HCT116 (cell line): ENCODE measurements at regions not wholly inside any gene's neighbourhood (a gene's known extent, or its start where the extent isn't known, plus 50 kb on each side); places are given as distances from the start of the nearest gene placed in this dataset.

Source experiments
- ATAC-seq: fragments of 200-7000 bp; cut with Tn5 transposase; 2 replicates; pipeline ENCODE4 v1.9.1; 2020; ENCODE audit warnings: mild to moderate bottlenecking, moderate library complexity
- BruUV-seq: library from RNA; stranded (reverse); fragments of 400-500 nt; replicated peaks from 2 replicates; lab custom pipeline; 2021; lab: Mats Ljungman, UMichigan
- CTCF ChIA-PET: fragments of 300-600 bp; sonication (Branson Sonifier 250); formaldehyde crosslinking; loops from one replicate; lab custom pipeline; 2021; ENCODE audit warnings: antibody characterized with exemption; lab: Charles Lee
- POLR2A ChIA-PET: fragments of 300-600, 350-600 bp; sonication (Branson Sonifier 250); formaldehyde crosslinking; loops from one replicate; lab custom pipeline; 2021; ENCODE audit warnings: antibody characterized with exemption; lab: Charles Lee
- RAD21 ChIA-PET, 2 experiments: fragments of 300-600 bp; sonication (Branson Sonifier 250); formaldehyde crosslinking; loops; one replicate each; lab custom pipeline; 2023; ENCODE audit warnings: low total read pairs in 2 of 2; ENCODE audit not compliant: uncharacterized antibody in 2 of 2, unreplicated experiment in 2 of 2, low non-redundant PET in 1 of 2; lab: Charles Lee
- DNase-seq: peaks from one replicate; pipeline ENCODE4 v3.0.0-alpha.2; 2010; ENCODE audit warnings: low read depth, low spot score
- H2AFZ ChIP-seq: fragments of 200-600 bp; shearing (Covaris generic), sonication (generic); 2 replicates; pipeline ENCODE4 v1.6.1; 2017; ENCODE audit warnings: low read depth, mixed run types, mixed read lengths, antibody characterized with exemption, low read length; ENCODE audit not compliant: poor library complexity, severe bottlenecking
- H3K27ac ChIP-seq: 2 replicates; pipeline ENCODE4 v1.5.1; 2012; ENCODE audit warnings: low read depth, low read length
- H3K27me3 ChIP-seq: fragments of 200-600 bp; sonication (generic); 2 replicates; pipeline ENCODE4 v1.6.1; 2016; ENCODE audit warnings: mixed run types, low read length, mixed read lengths; ENCODE audit not compliant: insufficient read depth
- H3K36me3 ChIP-seq, 2 experiments: fragments of 200-500 bp in 1 of 2; fragments of 200-600 bp in 1 of 2; sonication (Bioruptor generic) in 1 of 2; sonication (generic) in 1 of 2; 2 replicates each; pipeline versions ENCODE4 v1.5.1 to v1.6.1; 2014 to 2016; ENCODE audit warnings: low read length in 2 of 2, inconsistent platforms in 1 of 2, mixed read lengths in 1 of 2, mixed run types in 1 of 2; ENCODE audit not compliant: insufficient read depth in 2 of 2, control insufficient read depth in 1 of 2
- H3K4me1 ChIP-seq, 2 experiments: fragments of 200-600 bp in 1 of 2; sonication (generic) in 1 of 2; 2 replicates each; pipeline versions ENCODE4 v1.5.1 to v1.6.1; 2012 to 2017; ENCODE audit warnings: low read length in 2 of 2, inconsistent platforms in 1 of 2, mild to moderate bottlenecking in 1 of 2, mixed read lengths in 1 of 2, mixed run types in 1 of 2, moderate library complexity in 1 of 2; ENCODE audit not compliant: insufficient read depth in 2 of 2, control insufficient read depth in 1 of 2
- H3K4me2 ChIP-seq: fragments of 200-600 bp; sonication (generic); 2 replicates; pipeline ENCODE4 v1.6.1; 2017; ENCODE audit warnings: mixed run types, low read length, mixed read lengths
- H3K4me3 ChIP-seq, 2 experiments: fragments of 200-600 bp in 1 of 2; sonication (generic) in 1 of 2; replicated peaks in 1 of 2; 2 replicates each; pipeline ENCODE4 v1.5.1; 2011 to 2016; ENCODE audit warnings: low read length in 2 of 2, control low read depth in 1 of 2, low read depth in 1 of 2, mild to moderate bottlenecking in 1 of 2, mixed read lengths in 1 of 2, mixed run types in 1 of 2
- H3K79me2 ChIP-seq: fragments of 200-600 bp; sonication (generic); 2 replicates; pipeline ENCODE4 v1.6.1; 2017; ENCODE audit warnings: mild to moderate bottlenecking, mixed run types, low read length, moderate library complexity, mixed read lengths; ENCODE audit not compliant: insufficient read depth
- H3K9ac ChIP-seq: fragments of 200-600 bp; sonication (generic); 2 replicates; pipeline ENCODE4 v1.6.1; 2016; ENCODE audit warnings: low read length, mixed read lengths
- H3K9me2 ChIP-seq: fragments of 200-600 bp; sonication (generic), shearing (Covaris generic); 2 replicates; pipeline ENCODE4 v1.6.1; 2017; ENCODE audit warnings: mixed run types, mild to moderate bottlenecking, moderate library complexity; ENCODE audit not compliant: insufficient read depth
- H3K9me3 ChIP-seq, 2 experiments: fragments of 200-500 bp in 1 of 2; fragments of 200-600 bp in 1 of 2; sonication (Bioruptor generic) in 1 of 2; sonication (generic) in 1 of 2; 2 replicates each; pipeline ENCODE4 v1.6.1; 2014 to 2017; ENCODE audit warnings: low read length in 2 of 2, mixed read lengths in 2 of 2, inconsistent platforms in 1 of 2, low read depth in 1 of 2, mild to moderate bottlenecking in 1 of 2, mixed run types in 1 of 2, moderate library complexity in 1 of 2; ENCODE audit not compliant: control insufficient read depth in 1 of 2, insufficient read depth in 1 of 2
- H4K20me1 ChIP-seq: fragments of 200-600 bp; sonication (generic), shearing (Covaris generic); 2 replicates; pipeline ENCODE4 v1.6.1; 2017; ENCODE audit warnings: mixed run types, mild to moderate bottlenecking, moderate library complexity; ENCODE audit not compliant: insufficient read depth
- EGR1 ChIP-seq: IDR thresholded peaks from 2 replicates; pipeline ENCODE4 v1.6.1; 2012; ENCODE audit warnings: low read depth
- EZH2 ChIP-seq: fragments of 200-600 bp; sonication (generic); IDR thresholded peaks from 2 replicates; pipeline ENCODE4 v1.6.1; 2017; ENCODE audit warnings: antibody characterized with exemption, mixed run types
- FOSL1 ChIP-seq: IDR thresholded peaks from 2 replicates; pipeline ENCODE4 v1.6.1; 2012; ENCODE audit warnings: low read depth
- JUND ChIP-seq: IDR thresholded peaks from 2 replicates; pipeline ENCODE4 v1.6.1; 2012
- RAD21 ChIP-seq: IDR thresholded peaks from 2 replicates; pipeline ENCODE4 v1.6.1; 2012; ENCODE audit warnings: low read depth, mild to moderate bottlenecking
- SP1 ChIP-seq: IDR thresholded peaks from 2 replicates; pipeline ENCODE4 v1.6.1; 2012; ENCODE audit warnings: low read depth
- SRF ChIP-seq: IDR thresholded peaks from 2 replicates; pipeline ENCODE4 v1.6.1; 2012; ENCODE audit warnings: low read depth
- ZBTB33 ChIP-seq: IDR thresholded peaks from 2 replicates; pipeline ENCODE4 v1.6.1; 2011; ENCODE audit warnings: mild to moderate bottlenecking, low read length, moderate library complexity; ENCODE audit not compliant: insufficient replicate concordance; ENCODE audit errors: extremely low read depth
- ZNF274 ChIP-seq: fragments of 200-500 bp; sonication (Bioruptor generic); IDR thresholded peaks from 2 replicates; pipeline ENCODE4 v1.6.1; 2014; ENCODE audit warnings: mild to moderate bottlenecking, low read depth, low read length, inconsistent platforms
- intact Hi-C: fragments of 100-400 bp; cut with micrococcal nuclease; formaldehyde crosslinking; loops from 2 replicates; pipeline ENCODE4 v1.10.0; 2022
- TF ChIP-seq, protein P1 (sequence below): IDR thresholded peaks from 2 replicates; pipeline ENCODE4 v1.6.1; 2012

GRCh38 chr18:78822949-78823285 is 156.7 kb upstream of the SALL3 start:
- POLR2A ChIA-PET: no interaction called here
- TF ChIP-seq EZH2 (no peak), JUND (no peak), SP1 (no peak), RAD21 (no peak)
- no peak for ATAC-seq

GRCh38 chr18:78825168-78825567 is 154.4 kb upstream of the SALL3 start:
- Histone ChIP-seq H2AFZ (no peak overlapping the region), H3K27ac (no peak overlapping the region), H3K9me3 (no peaks in the 10 kb centered on the region), H3K4me2 (no peak overlapping the region), H3K4me3 (no peak overlapping the region), H3K27me3 (peaks cover 33% of the 10 kb centered on the region; the same call in 1 of the 2 replicates), H3K79me2 (no peaks in the 10 kb centered on the region), H3K36me3 (no peaks in the 10 kb centered on the region), H4K20me1 (no peaks in the 10 kb centered on the region), H3K9me2 (no peaks in the 10 kb centered on the region), H3K4me1 (no peaks in the 10 kb centered on the region), H3K9ac (no peak overlapping the region)
- DNase-seq: no peak
- intact Hi-C loops: no loop called here
- BruUV-seq: no TSS peak
- ATAC-seq: no peak
- POLR2A ChIA-PET: no interaction called here
- RAD21 ChIA-PET: no interaction called here
- TF ChIP-seq SP1: no peak
- TF ChIP-seq EZH2: no peak
- TF ChIP-seq SRF: no peak
- TF ChIP-seq EGR1: no peak
- TF ChIP-seq, protein P1, sequence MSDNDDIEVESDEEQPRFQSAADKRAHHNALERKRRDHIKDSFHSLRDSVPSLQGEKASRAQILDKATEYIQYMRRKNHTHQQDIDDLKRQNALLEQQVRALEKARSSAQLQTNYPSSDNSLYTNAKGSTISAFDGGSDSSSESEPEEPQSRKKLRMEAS: no peak
- no peak for TF ChIP-seq ZNF274
- no peak for TF ChIP-seq ZBTB33
- TF ChIP-seq FOSL1: no peak
- CTCF ChIA-PET: no interaction called here

More at GRCh38 chr18:78822949-78823285, 156.7 kb upstream of the SALL3 start:
- peaks cover 30% of the 10 kb centered on the region; the same call in 1 of the 2 replicates for H3K27me3 ChIP-seq
- H3K79me2 ChIP-seq: no peaks in the 10 kb centered on the region
- ChIA-PET CTCF (no interaction called here), RAD21 (no interaction called here)
- no peak overlapping the region for H3K4me3 ChIP-seq
- no peak overlapping the region for H3K4me2 ChIP-seq
- H3K36me3 ChIP-seq: no peaks in the 10 kb centered on the region
- intact Hi-C loops: no loop called here
- no peaks in the 10 kb centered on the region for H3K9me2 ChIP-seq
- no peaks in the 10 kb centered on the region for H3K4me1 ChIP-seq
- no peak overlapping the region for H2AFZ ChIP-seq
- no peak overlapping the region for H3K27ac ChIP-seq
- no peaks in the 10 kb centered on the region for H4K20me1 ChIP-seq
- no TSS peak for BruUV-seq
- DNase-seq: no peak
- H3K9me3 ChIP-seq: no peaks in the 10 kb centered on the region
- H3K9ac ChIP-seq: no peak overlapping the region
